NCI-H446 treated with DMSO at 0.1 percent for 48 hours (cell line): ENCODE measurements at regions not wholly inside any gene's neighbourhood (a gene's known extent, or its start where the extent isn't known, plus 50 kb on each side); places are given as distances from the start of the nearest gene placed in this dataset.

ENCODE experiments used
- DNase-seq: peaks from one replicate; lab custom pipeline; 2025; lab: John Stamatoyannopoulos, UW

- no peak for DNase-seq
Measured at GRCh38 chr2:16117791-16118610, 177.7 kb downstream of the MYCN start.

DNA sequence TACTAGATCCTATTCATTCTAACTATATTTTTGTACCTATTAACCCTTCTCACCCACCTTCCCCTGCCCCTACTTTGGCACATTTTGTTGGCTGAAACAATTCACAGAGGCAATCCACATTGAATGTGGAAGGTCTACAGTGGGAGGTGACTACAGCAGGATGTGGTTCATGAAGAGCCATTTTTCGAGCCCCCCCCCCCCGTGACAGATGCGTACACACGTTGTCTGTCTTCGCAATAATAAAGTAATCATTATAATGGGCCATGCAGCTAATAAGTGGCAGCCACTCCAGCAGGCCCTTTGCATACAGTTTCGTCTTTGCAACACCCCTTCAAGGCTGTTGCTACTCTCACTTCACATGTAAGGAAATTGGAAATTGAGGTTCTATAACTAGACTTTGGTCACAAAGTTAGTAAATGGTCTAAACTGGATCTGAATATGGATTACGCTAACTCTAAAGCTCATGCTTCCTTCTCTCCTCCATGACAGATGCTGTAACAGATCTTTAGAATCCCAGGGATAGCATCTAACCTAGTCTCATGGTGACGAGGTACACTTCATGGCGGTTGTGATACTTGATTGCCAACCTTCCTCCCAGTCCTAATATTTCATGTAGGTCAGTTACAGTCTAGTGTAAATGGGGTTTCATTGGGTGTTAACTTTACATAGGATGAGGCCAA is 176.8 kb downstream of the MYCN start:
- no peak for DNase-seq

- no peak for DNase-seq
Measured at GRCh38 chr2:16115881-16116830, 175.8 kb downstream of the MYCN start.

DNA sequence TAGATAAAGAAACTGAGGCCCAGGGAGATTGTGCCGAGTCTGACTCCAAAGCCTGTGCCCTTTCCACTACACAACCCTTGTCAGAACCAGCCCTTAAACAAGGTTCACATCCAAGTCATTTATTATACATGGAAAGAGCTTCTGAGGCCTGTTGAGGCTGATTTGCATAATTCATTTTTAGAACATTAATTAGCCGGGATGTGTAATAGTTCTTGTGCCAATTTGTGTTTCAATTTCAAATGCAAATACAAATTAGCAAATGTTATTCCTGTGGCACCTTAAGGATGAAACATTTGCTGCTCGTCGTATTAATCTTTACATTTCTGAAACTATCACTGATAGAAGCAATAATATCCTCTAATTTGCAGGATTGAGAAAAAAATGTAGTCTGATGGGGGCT is 174.9 kb downstream of the MYCN start:
- DNase-seq = no peak

- DNase-seq = no peak
Measured at GRCh38 chr2:16114836-16115235, 174.5 kb downstream of the MYCN start.

GRCh38 chr2:16114070-16114469 is 173.7 kb downstream of the MYCN start:
- no peak for DNase-seq

- DNase-seq = no peak
Measured at GRCh38 chr2:16113568-16113967, 173.2 kb downstream of the MYCN start.

GRCh38 chr2:16112972-16113560 is 172.7 kb downstream of the MYCN start:
- DNase-seq = no peak

DNA sequence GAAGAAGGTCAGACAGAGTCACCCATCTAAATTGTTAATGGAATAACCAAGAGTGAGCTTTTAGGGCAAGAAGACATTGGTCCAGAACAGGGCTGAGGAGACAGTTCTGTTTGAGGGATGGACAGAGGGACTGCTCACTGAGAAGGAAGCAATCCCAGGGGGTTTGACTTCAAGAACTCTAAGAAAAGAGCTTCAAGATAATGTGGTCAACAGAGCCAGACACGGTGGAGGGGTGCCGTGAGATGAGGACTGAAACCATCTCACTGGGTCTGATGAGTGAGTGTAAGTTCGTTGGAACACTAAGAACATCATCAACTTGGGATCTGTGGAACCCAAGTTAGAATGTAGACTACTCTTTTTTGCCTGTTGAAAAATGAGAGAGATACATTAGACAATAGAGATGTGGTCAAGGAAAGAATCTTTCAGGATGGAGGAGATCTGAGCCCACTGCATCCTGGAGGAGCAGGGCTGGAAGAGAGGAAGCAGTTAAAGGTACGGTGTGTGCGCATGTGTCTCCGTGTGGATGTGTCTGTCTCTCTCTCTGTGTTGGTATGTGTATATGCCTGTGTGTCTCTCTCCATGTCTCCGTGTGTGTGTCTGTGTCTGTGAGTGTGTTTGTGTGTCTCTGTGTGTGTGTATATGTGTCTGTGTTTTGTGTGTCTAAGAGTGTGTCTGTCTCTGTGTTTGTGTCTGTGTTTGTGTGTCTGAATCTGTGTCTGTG is 172.1 kb downstream of the MYCN start:
- no peak for DNase-seq

GRCh38 chr2:16111838-16112210 is 171.5 kb downstream of the MYCN start:
- DNase-seq = no peak

- DNase-seq = no peak
Measured at GRCh38 chr2:16109821-16110310, 169.5 kb downstream of the MYCN start.

GRCh38 chr2:16109368-16109820 is 169.0 kb downstream of the MYCN start:
- no peak for DNase-seq

GRCh38 chr2:16107246-16107645 is 166.9 kb downstream of the MYCN start:
- DNase-seq = no peak

DNA sequence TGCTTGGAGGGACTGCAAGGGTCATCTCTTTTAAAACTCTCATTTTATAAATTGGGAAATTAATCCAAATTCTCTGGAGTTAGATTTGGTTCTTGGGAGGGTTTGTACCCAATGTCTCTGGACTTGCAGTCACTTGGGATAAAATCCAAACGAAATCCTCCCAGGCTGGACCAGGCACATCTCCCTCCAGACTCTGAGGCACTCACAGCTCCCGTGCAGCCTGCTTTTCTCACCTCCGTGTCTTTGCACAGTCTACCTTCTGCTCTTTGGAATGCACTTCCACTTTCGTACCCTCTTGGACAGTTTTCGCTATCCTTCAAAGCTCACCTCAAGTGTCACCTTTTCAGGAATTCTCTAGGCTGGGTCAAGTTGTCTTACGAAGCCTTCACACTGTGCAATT is 166.3 kb downstream of the MYCN start:
- DNase-seq = no peak

DNA sequence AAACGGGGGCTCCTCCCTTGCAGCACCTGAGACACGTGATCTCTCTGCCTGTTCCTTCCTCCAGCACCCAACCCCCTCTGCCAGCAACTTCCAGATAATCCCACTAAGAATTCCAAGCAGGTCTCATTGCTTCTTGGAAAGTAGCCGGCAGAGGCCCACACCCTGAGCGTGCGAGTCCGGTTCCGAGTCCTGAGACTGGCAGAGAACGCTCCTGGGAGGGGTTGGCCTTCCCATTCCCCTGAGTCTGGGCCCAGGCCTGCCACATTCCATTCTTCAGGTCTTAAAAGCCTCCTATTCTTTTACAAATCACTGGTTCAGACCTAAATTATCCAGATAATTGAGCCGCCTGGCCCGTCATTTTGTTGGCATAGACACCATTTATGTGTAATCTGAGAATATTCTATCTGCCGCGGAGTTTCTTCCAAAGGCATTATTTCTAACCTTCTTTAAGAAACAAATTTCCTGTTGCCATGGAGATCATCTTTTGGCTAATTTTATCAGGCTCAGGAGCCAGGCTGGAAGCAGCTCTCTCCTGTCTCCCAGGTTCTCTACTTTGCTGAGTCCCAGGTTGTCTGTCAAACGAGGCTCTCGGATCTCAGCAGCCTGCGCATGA is 165.4 kb downstream of the MYCN start:
- DNase-seq = no peak

- no peak for DNase-seq
Measured at GRCh38 chr2:16104949-16105668, 164.8 kb downstream of the MYCN start.

GRCh38 chr2:16104315-16104948 is 164.1 kb downstream of the MYCN start:
- DNase-seq = no peak

GRCh38 chr2:16103614-16104314 is 163.4 kb downstream of the MYCN start:
- no peak for DNase-seq

GRCh38 chr2:16102976-16103380 is 162.6 kb downstream of the MYCN start:
- DNase-seq = no peak
